Hepatocyte (in vitro differentiated cells): ENCODE measurements at regions not wholly inside any gene's neighbourhood (a gene's known extent, or its start where the extent isn't known, plus 50 kb on each side); places are given as distances from the start of the nearest gene placed in this dataset.

ENCODE experiments used
- EZH2 ChIP-seq: fragments of 200-600 bp; sonication (generic); IDR thresholded peaks from 2 replicates; pipeline ENCODE4 v1.6.1; 2016; ENCODE audit warnings: antibody characterized with exemption, mild to moderate bottlenecking, borderline replicate concordance
- EZH2phosphoT487 ChIP-seq: fragments of 200-600 bp; sonication (generic); IDR thresholded peaks from one replicate; pipeline ENCODE4 v1.6.1; 2018; ENCODE audit warnings: antibody characterized with exemption, mild to moderate bottlenecking, low read depth, moderate library complexity; ENCODE audit not compliant: unreplicated experiment, severe bottlenecking
- TF ChIP-seq, protein P1 (sequence below): fragments of 200-600 bp; sonication (generic); IDR thresholded peaks from 2 replicates; pipeline ENCODE4 v1.5.1; 2016; ENCODE audit warnings: antibody characterized with exemption, mild to moderate bottlenecking; ENCODE audit not compliant: poor library complexity

DNA sequence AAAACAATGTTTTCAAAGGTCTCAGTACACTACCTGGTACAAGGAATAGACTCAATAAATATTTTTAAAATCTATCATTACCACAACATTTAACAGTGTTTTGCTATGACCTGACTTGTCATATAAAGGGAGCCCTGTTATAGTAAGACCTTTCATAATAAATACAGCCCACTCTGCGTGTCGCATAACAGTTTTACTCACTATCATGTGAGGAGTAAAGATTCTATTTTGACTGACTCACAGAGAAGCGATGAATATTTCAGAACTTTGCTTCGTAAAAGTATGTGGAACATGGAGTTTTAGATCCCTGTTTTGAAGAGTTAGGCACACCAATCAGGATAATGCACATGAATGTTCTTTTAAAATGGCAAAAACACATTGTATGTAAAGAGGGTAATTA, 531.2 kb downstream of the KCNA4 start:
- TF ChIP-seq, protein P1, sequence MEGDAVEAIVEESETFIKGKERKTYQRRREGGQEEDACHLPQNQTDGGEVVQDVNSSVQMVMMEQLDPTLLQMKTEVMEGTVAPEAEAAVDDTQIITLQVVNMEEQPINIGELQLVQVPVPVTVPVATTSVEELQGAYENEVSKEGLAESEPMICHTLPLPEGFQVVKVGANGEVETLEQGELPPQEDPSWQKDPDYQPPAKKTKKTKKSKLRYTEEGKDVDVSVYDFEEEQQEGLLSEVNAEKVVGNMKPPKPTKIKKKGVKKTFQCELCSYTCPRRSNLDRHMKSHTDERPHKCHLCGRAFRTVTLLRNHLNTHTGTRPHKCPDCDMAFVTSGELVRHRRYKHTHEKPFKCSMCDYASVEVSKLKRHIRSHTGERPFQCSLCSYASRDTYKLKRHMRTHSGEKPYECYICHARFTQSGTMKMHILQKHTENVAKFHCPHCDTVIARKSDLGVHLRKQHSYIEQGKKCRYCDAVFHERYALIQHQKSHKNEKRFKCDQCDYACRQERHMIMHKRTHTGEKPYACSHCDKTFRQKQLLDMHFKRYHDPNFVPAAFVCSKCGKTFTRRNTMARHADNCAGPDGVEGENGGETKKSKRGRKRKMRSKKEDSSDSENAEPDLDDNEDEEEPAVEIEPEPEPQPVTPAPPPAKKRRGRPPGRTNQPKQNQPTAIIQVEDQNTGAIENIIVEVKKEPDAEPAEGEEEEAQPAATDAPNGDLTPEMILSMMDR = no peak
- TF ChIP-seq EZH2phosphoT487 (no peak), EZH2 (no peak)
